H54 (cell line): ENCODE measurements at regions not wholly inside any gene's neighbourhood (a gene's known extent, or its start where the extent isn't known, plus 50 kb on each side); places are given as distances from the start of the nearest gene placed in this dataset.

ENCODE experiments used
- DNase-seq: peaks from one replicate; pipeline ENCODE4 v3.0.0; 2011; ENCODE audit warnings: low spot score, mixed read lengths; ENCODE audit not compliant: insufficient read length
- FAIRE-seq: peaks from 3 replicates; lab custom pipeline; 2011; peaks lifted over from hg19 to GRCh38; lab: Jason Lieb, UNC
- POLR2A ChIP-seq: IDR thresholded peaks from 2 replicates; pipeline ENCODE4 v1.6.1; 2011; ENCODE audit warnings: low read depth, mild to moderate bottlenecking, low read length

DNA sequence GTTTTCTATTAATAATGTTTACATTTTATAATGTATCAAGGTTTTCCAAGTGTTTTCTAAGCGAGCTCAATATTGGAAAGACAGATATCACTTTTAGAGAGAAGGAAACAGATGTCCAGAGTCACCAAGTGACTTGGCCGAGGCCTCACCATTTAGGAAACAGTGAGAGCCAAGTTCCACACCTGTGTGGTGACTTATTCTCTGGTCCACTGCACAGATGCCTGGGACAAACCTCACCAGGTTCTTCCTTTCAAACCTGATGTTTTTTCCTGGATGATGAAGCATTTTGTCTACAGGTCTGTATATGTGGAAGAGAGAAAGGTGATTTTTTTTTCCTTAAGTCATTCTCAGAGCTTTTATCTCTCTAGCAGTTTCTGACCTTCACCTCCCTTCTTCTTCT, 280.7 kb downstream of the LPIN1 start:
- FAIRE-seq (no peak), DNase-seq (no peak)
- no peak for TF ChIP-seq POLR2A

DNA sequence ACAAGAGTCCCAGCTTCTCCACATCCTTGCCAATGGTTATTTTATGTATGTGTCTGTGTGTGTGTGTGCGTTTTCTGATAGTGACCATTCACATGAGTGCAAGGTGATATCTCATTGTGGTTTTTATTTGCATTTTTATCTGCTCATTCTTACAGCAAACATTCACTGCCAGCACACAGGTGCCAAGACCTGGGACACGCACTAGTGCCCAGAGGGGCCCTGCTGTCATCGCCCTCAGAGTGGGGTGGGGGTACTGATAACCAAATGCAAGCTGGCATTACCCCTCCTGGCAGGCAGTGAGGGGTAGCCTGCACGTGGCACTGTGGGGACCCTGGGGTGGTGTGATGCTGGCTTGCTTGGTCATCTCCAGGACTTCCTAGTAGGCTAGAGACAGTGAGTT, 285.4 kb downstream of the LPIN1 start:
- FAIRE-seq, result no peak

DNA sequence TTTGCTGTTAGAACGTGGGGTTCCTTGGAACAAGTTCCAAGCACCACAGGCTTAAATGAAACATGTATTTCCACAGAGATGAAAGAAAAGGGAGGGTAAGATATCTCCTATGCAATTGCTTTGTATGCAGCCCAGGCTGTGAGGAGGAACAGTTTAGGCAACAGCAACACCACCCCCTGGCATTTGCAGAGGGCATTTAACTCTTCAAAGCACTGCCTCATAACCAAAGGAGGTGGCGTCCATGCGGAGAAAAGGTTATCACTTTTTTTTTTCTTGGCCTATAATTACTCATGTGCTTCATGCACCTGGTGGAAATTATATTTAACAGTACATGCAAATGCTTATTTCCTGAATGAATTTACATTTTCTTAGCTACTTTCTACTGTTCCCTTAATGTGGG, 286.0 kb downstream of the LPIN1 start:
- TF ChIP-seq POLR2A, result no peak
- no peak for FAIRE-seq
- DNase-seq, result no peak

More for the DNA sequence above, 285.4 kb downstream of the LPIN1 start:
- DNase-seq, result no peak
- no peak for TF ChIP-seq POLR2A

DNA sequence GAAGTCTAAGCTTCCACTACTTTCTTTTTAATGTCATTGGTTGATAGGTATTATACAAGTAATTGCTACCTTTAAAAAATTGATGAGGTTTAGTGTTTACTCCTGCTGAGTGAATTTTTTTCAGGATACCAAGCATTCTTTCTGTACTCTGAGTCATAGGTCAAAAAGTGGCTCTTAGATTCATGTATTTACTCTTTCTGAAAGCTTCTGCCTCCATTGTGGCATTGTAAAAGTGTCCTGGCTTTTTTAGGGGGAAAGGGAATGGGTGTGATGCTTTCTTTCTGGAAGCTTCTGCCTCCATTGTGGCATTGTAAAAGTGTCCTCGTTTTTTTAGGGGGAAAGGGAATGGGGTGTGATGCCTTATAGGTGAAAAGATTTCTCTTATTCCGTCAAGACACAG, 286.5 kb downstream of the LPIN1 start:
- no peak for TF ChIP-seq POLR2A
- no peak for FAIRE-seq
- DNase-seq, result no peak

DNA sequence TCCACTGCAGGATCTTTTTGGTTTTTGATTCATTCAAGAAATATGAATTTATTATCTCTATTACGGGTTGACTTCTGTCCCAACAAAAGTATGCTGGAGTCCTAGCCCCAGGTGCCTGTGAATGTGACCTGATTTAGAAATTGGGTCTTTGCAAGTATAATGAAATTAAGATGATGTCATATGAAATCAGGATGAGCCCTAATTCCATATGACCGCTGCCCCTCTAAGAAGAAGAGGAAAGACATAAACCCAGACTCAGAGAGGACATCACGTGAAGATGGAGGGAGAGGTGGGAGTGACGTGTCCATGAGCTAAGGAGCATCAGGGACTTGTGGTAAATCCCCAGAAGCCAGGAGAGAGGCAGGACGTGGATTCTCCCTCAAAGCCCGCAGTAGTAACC, 287.1 kb downstream of the LPIN1 start:
- DNase-seq (no peak), FAIRE-seq (no peak)
- TF ChIP-seq POLR2A, result no peak

DNA sequence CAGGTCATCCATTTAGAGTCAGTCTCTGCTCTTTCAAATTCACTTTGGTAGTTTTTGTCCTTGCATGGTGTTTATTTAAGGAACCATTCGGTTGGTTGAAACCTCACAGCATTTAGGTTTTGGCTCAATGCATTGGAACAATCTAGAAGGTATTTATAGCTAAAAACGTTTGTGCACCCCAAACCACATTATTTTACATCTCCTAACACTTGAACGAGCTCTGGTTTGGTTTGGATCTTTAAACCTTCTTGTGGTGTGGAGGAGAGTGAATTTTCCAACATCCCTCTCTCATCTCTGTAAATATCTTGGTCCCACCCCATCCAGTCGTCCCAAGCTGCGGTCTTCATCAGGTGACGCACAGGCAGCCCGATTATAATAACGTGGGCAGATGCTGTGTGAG, 287.9 kb downstream of the LPIN1 start:
- DNase-seq, result no peak
- no peak for FAIRE-seq
- TF ChIP-seq POLR2A, result no peak

DNA sequence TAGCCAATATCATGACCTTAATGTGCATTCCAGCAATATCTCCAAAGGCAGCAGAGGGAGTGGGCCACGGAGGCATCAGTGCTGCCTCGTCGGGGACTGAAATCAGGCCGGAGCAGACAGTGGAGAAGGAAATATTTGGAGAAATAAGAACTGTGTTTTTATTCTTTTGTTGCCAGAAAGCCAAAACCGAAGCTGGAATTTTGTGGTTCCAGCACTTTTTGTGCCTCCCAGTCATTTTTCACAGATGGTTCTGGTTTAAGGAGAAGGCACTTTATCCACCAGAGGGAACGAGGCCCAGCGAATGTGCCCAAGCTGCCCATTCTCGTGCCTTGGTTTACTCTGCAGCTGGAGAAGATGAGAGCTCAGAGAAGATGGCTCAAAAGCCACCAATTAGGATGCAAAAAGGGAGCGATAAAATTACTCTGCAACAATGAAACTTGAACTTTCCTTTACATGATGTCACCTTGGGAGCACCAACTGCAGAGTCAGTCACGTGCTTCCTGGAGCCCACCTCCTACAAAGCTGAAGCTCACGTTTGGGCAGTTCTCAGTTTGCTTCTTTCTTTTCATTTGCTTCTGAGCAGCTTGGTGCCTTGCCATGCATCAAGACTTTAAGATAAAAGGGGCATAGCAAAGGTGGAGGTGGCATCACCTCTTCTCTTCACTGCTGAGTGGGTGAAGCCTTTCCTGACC, 288.7 kb downstream of the LPIN1 start:
- DNase-seq, result no peak
- no peak for FAIRE-seq

DNA sequence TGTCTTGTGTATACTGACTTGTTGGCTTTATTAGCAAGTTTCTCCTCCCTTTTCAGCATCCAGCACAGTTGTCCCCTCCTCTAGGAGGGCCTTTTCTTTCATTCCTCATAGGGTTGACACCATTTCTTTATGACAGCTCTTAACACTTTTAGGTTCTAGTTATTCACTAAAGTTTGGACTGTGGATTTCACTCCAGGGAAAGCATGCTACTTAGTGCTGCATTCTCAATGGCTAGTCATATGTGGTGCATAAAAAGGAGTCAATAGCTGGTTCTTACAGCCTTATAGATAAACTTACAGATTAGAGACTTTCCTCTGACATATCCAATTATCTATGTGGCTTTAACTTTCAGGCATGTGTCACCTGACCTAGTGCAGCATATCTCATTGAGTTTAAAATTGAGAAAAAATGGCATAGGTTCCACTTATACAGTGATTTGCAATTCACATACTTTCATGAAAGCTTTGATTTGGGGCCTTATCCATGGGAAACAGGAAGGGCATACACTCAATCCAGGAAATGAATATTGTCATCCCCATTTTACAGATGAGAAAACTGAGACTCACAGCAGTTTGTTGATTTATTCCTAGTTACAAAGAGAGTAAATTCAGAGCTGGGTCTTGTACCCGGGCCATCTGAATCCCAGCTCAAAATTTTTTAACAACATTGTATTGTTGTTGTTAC, 289.7 kb downstream of the LPIN1 start:
- FAIRE-seq (no peak), DNase-seq (no peak)
- no peak for TF ChIP-seq POLR2A

More for the DNA sequence above, 288.7 kb downstream of the LPIN1 start:
- no peak for TF ChIP-seq POLR2A

- no peak for DNase-seq
- no peak for TF ChIP-seq POLR2A
- no peak for FAIRE-seq
Measured at GRCh38 chr2:12036640-12036983, 290.2 kb downstream of the LPIN1 start.

GRCh38 chr2:12037301-12037700, 290.9 kb downstream of the LPIN1 start:
- FAIRE-seq (no peak), DNase-seq (no peak)
- no peak for TF ChIP-seq POLR2A

DNA sequence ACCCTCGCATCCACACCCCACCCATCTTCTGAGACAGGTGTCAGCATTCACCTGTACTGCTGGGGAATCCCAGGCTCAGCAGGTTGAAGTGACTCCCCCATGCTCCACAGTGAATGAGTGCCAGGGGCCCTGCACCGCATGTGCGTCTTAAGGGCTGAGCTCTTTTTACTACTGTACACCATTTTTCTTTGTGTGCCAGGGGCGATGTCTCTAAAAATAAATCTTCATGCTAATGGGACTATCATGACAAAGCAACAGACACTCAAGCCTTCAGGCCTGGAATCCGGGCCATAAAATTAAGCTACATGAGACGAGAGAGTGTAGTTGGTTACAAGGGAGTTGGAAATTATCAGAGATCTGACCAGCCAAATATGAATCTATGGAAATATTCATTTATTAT, 294.8 kb downstream of the LPIN1 start:
- FAIRE-seq, result no peak
- no peak for TF ChIP-seq POLR2A
- no peak for DNase-seq

- DNase-seq (no peak), FAIRE-seq (no peak)
- no peak for TF ChIP-seq POLR2A
Measured at GRCh38 chr2:12043131-12043530, 296.7 kb downstream of the LPIN1 start.

GRCh38 chr2:12044857-12045256, 298.4 kb downstream of the LPIN1 start:
- DNase-seq (no peak), FAIRE-seq (no peak)
- no peak for TF ChIP-seq POLR2A

DNA sequence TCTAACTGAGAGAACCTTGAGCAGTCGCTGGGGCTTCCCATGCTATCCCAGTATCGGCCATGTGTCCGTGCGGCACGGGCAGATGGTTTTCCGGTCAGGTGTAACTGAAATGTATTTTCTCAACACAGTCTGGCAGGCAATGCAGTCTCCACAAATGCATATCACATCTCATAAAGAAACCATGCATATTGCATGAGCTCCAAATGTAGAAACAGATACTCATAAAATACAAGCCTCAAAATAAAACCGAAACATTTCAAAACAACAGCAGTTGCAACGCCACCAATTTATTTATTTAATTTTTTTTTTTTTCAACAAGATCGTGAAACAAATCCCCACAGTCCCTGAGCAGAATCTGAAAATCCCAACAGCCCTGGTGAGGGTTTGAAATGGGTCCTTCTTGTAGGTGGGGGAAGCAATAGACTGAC, 299.4 kb downstream of the LPIN1 start:
- FAIRE-seq (no peak), DNase-seq (no peak)
- TF ChIP-seq POLR2A, result no peak

DNA sequence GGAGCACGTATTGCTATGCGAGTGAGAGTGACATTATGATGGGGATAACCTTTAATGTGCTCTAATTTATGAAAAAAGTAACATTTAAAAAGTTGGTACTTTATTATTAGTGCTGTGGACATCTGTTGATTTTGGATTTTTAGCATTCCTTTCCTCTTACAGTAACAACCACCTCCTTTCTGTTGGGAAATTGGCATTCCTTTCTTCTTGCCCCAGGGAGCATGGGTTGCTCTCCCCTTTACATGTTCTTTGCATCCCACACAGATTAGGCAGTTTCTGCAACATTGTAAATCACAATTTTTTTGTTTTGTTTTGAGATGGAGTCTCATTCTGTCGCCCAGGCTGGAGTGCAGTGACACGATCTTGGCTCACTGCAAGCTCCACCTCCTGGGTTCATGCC, 300.2 kb downstream of the LPIN1 start:
- peak; percentile 50 for DNase-seq
- no peak for TF ChIP-seq POLR2A
- FAIRE-seq, result no peak
